WTC11 (cell line): ENCODE measurements at regions not wholly inside any gene's neighbourhood (a gene's known extent, or its start where the extent isn't known, plus 50 kb on each side); places are given as distances from the start of the nearest gene placed in this dataset.

ENCODE experiments used
- ATAC-seq: fragments of 200-7000 bp; cut with Tn5 transposase; 2 replicates; pipeline ENCODE4 v1.10.0; 2021; ENCODE audit warnings: mild to moderate bottlenecking, moderate library complexity
- CTCF ChIA-PET: fragments of 300-600 bp; sonication (Branson Sonifier 250); formaldehyde crosslinking; loops from one replicate; lab custom pipeline; 2021; ENCODE audit warnings: antibody characterized with exemption; lab: Charles Lee
- POLR2A ChIA-PET: fragments of 350-600 bp; sonication (Branson Sonifier 250); formaldehyde crosslinking; loops from one replicate; lab custom pipeline; 2021; ENCODE audit warnings: antibody characterized with exemption; lab: Charles Lee
- DNase-seq: peaks from one replicate; pipeline ENCODE4 v3.0.0; 2021; ENCODE audit warnings: low spot score
- H3K27ac Mint-ChIP-seq: 2 replicates; pipeline ENCODE4 v1.8.0; 2021; ENCODE audit warnings: mixed read lengths
- H3K27me3 Mint-ChIP-seq: 2 replicates; pipeline ENCODE4 v1.8.0; 2021; ENCODE audit warnings: low read depth, mild to moderate bottlenecking, moderate library complexity, mixed read lengths
- H3K36me3 Mint-ChIP-seq: 2 replicates; pipeline ENCODE4 v1.8.0; 2021; ENCODE audit warnings: mixed read lengths
- H3K4me1 Mint-ChIP-seq: 2 replicates; pipeline ENCODE4 v1.8.0; 2022; ENCODE audit warnings: mixed read lengths
- H3K4me3 Mint-ChIP-seq: 2 replicates; pipeline ENCODE4 v1.8.0; 2021; ENCODE audit warnings: mild to moderate bottlenecking, moderate library complexity, mixed read lengths
- H3K9me3 Mint-ChIP-seq: 2 replicates; pipeline ENCODE4 v1.8.0; 2021; ENCODE audit warnings: mixed read lengths
- AFF4 ChIP-seq: sonication (generic); formaldehyde crosslinking; IDR thresholded peaks from 2 replicates; pipeline ENCODE4 v1.8.1; 2023; ENCODE audit warnings: mild to moderate bottlenecking, missing genetic modification reagents, borderline replicate concordance
- CREB1 ChIP-seq: sonication (generic); formaldehyde crosslinking; IDR thresholded peaks from 2 replicates; pipeline ENCODE4 v1.8.0; 2023; ENCODE audit warnings: mild to moderate bottlenecking, missing genetic modification reagents
- E2F5 ChIP-seq: sonication (generic); formaldehyde crosslinking; IDR thresholded peaks from 2 replicates; pipeline ENCODE4 v1.8.1; 2022; ENCODE audit warnings: mild to moderate bottlenecking, moderate library complexity, missing genetic modification reagents
- ERG ChIP-seq: fragments of 250-450 bp; sonication (Bioruptor Pico); IDR thresholded peaks from 2 replicates; pipeline ENCODE4 v1.8.0; 2021; ENCODE audit warnings: mild to moderate bottlenecking
- ESRRA ChIP-seq: sonication (generic); formaldehyde crosslinking; IDR thresholded peaks from 2 replicates; pipeline ENCODE4 v1.8.1; 2022; ENCODE audit warnings: mild to moderate bottlenecking, missing genetic modification reagents, borderline replicate concordance
- ETV6 ChIP-seq: sonication (generic); formaldehyde crosslinking; IDR thresholded peaks from 2 replicates; pipeline ENCODE4 v1.8.1; 2022; ENCODE audit warnings: mild to moderate bottlenecking, missing genetic modification reagents
- FOXJ3 ChIP-seq: sonication (generic); formaldehyde crosslinking; IDR thresholded peaks from 2 replicates; pipeline ENCODE4 v1.9.0; 2021; ENCODE audit warnings: missing genetic modification reagents, mild to moderate bottlenecking, borderline replicate concordance
- FOXP1 ChIP-seq: sonication (generic); formaldehyde crosslinking; IDR thresholded peaks from 2 replicates; pipeline ENCODE4 v1.8.0; 2022; ENCODE audit warnings: missing genetic modification reagents, mild to moderate bottlenecking, moderate library complexity, borderline replicate concordance
- GABPB1 ChIP-seq: sonication (generic); formaldehyde crosslinking; IDR thresholded peaks from 2 replicates; pipeline ENCODE4 v1.8.1; 2023; ENCODE audit warnings: mild to moderate bottlenecking, missing genetic modification reagents
- GRHL2 ChIP-seq: fragments of 250-450 bp; sonication (Bioruptor Pico); IDR thresholded peaks from 2 replicates; pipeline ENCODE4 v1.8.0; 2022; ENCODE audit warnings: mild to moderate bottlenecking, moderate library complexity; ENCODE audit not compliant: insufficient replicate concordance, severe bottlenecking
- JAZF1 ChIP-seq: fragments of 250-450 bp; sonication (Bioruptor Pico); IDR thresholded peaks from 2 replicates; pipeline ENCODE4 v1.9.0; 2021; ENCODE audit warnings: moderate library complexity, mild to moderate bottlenecking, inconsistent platforms
- MYBL2 ChIP-seq: sonication (generic); formaldehyde crosslinking; IDR thresholded peaks from 2 replicates; pipeline ENCODE4 v1.8.1; 2023; ENCODE audit warnings: mild to moderate bottlenecking, moderate library complexity, missing genetic modification reagents
- NFATC4 ChIP-seq: fragments of 250-450 bp; sonication (Bioruptor Pico); IDR thresholded peaks from 2 replicates; pipeline ENCODE4 v1.9.0; 2021; ENCODE audit warnings: mild to moderate bottlenecking
- NFE2L1 ChIP-seq: sonication (generic); formaldehyde crosslinking; IDR thresholded peaks from 2 replicates; pipeline ENCODE4 v1.8.1; 2023; ENCODE audit warnings: missing genetic modification reagents
- NFYB ChIP-seq: sonication (generic); formaldehyde crosslinking; conservative IDR thresholded peaks from 2 replicates; pipeline ENCODE4 v1.8.0; 2022; ENCODE audit warnings: low read depth, missing genetic modification reagents
- NR2C2 ChIP-seq: sonication (generic); formaldehyde crosslinking; IDR thresholded peaks from 2 replicates; pipeline ENCODE4 v1.8.0; 2022; ENCODE audit warnings: mild to moderate bottlenecking, missing genetic modification reagents
- NR3C1 ChIP-seq: sonication (generic); formaldehyde crosslinking; conservative IDR thresholded peaks from 2 replicates; pipeline ENCODE4 v1.8.1; 2023; ENCODE audit warnings: low read depth, mild to moderate bottlenecking, missing genetic modification reagents
- OVOL2 ChIP-seq: fragments of 250-450 bp; sonication (Bioruptor Pico); IDR thresholded peaks from 2 replicates; pipeline ENCODE4 v1.9.0; 2021; ENCODE audit warnings: mild to moderate bottlenecking, borderline replicate concordance
- PREB ChIP-seq: sonication (generic); formaldehyde crosslinking; IDR thresholded peaks from 2 replicates; pipeline ENCODE4 v1.8.1; 2022; ENCODE audit warnings: mild to moderate bottlenecking, missing genetic modification reagents, moderate library complexity, borderline replicate concordance
- SMAD3 ChIP-seq: sonication (generic); formaldehyde crosslinking; IDR thresholded peaks from 2 replicates; pipeline ENCODE4 v1.8.0; 2022; ENCODE audit warnings: missing genetic modification reagents, mild to moderate bottlenecking, borderline replicate concordance
- SMAD4 ChIP-seq: sonication (generic); formaldehyde crosslinking; IDR thresholded peaks from 2 replicates; pipeline ENCODE4 v1.8.0; 2022; ENCODE audit warnings: mild to moderate bottlenecking, missing genetic modification reagents
- TCF7 ChIP-seq: sonication (generic); formaldehyde crosslinking; IDR thresholded peaks from 2 replicates; pipeline ENCODE4 v1.8.0; 2022; ENCODE audit warnings: mild to moderate bottlenecking, low read depth, missing genetic modification reagents, moderate library complexity
- ZNF232 ChIP-seq: sonication (generic); formaldehyde crosslinking; IDR thresholded peaks from 2 replicates; pipeline ENCODE4 v1.8.0; 2022; ENCODE audit warnings: mild to moderate bottlenecking, missing genetic modification reagents
- ZNF396 ChIP-seq: fragments of 250-450 bp; sonication (Bioruptor Pico); IDR thresholded peaks from 2 replicates; pipeline ENCODE4 v1.8.0; 2021; ENCODE audit warnings: mild to moderate bottlenecking, moderate library complexity, borderline replicate concordance
- ZNF425 ChIP-seq: fragments of 250-450 bp; sonication (Bioruptor Pico); conservative IDR thresholded peaks from 2 replicates; pipeline ENCODE4 v1.9.0; 2021; ENCODE audit warnings: mild to moderate bottlenecking

- DNase-seq, result no peak
- Mint-ChIP-seq H3K4me1 (peaks cover 4% of the 10 kb centered on the region), H3K9me3 (peaks cover 25% of the 10 kb centered on the region), H3K27ac (no peak overlapping the region), H3K4me3 (no peak overlapping the region), H3K36me3 (peaks cover 3% of the 10 kb centered on the region; the same call in 1 of the 2 replicates)
- CTCF ChIA-PET, result interaction anchor here (0.7 to 3.0 kb wide), 6 partner anchors 102 to 257 kb away, joined by 3 to 36 read pairs (median 7); no protein-coding TSS in a partner anchor
- TF ChIP-seq FOXP1 (CRISPR knock-in tag) (no peak), ZNF425 (no peak), SMAD4 (CRISPR knock-in tag) (no peak), NFYB (CRISPR knock-in tag) (no peak), ESRRA (CRISPR knock-in tag) (no peak), ZNF396 (CRISPR knock-in tag) (no peak), ZNF232 (CRISPR knock-in tag) (no peak), SMAD3 (CRISPR knock-in tag) (no peak), AFF4 (CRISPR knock-in tag) (no peak), MYBL2 (CRISPR knock-in tag) (no peak), E2F5 (no peak), NR2C2 (CRISPR knock-in tag) (no peak), OVOL2 (CRISPR knock-in tag) (no peak), JAZF1 (no peak), NR3C1 (no peak), GABPB1 (CRISPR knock-in tag) (no peak), CREB1 (CRISPR knock-in tag) (no peak), GRHL2 (CRISPR knock-in tag) (no peak), FOXJ3 (CRISPR knock-in tag) (no peak)
- TF ChIP-seq, all 79 proteins: peak for 0
- H3K27me3 Mint-ChIP-seq, result no peaks in the 10 kb centered on the region
- POLR2A ChIA-PET, result no interaction called here
- ATAC-seq, result peak; percentile 60
These were observed 217.9 kb downstream of the ATPSCKMT start for GRCh38 chr5:10031817-10032216.

- no peak overlapping the region for H3K27ac Mint-ChIP-seq
- H3K9me3 Mint-ChIP-seq, result peaks cover 29% of the 10 kb centered on the region
- DNase-seq (peak; percentile 59), ATAC-seq (peak; percentile 94)
- peaks cover 4% of the 10 kb centered on the region for H3K4me1 Mint-ChIP-seq
- peaks cover 15% of the 10 kb centered on the region for H3K36me3 Mint-ChIP-seq
- CTCF ChIA-PET, result interaction anchor here (0.6 to 3.0 kb wide), 34 partner anchors 9 to 487 kb away, joined by 3 to 36 read pairs (median 4); no protein-coding TSS in a partner anchor
- H3K27me3 Mint-ChIP-seq, result no peaks in the 10 kb centered on the region
- POLR2A ChIA-PET, result no interaction called here
- H3K4me3 Mint-ChIP-seq, result no peak overlapping the region
- TF ChIP-seq NFATC4 (CRISPR knock-in tag) (no peak), PREB (CRISPR knock-in tag) (no peak), ERG (CRISPR knock-in tag) (no peak), TCF7 (no peak), ETV6 (CRISPR knock-in tag) (no peak), NFE2L1 (no peak)
These were observed 219.4 kb downstream of the ATPSCKMT start for GRCh38 chr5:10030219-10030831.
